HL-60 (cell line): ENCODE measurements at regions not wholly inside any gene's neighbourhood (a gene's known extent, or its start where the extent isn't known, plus 50 kb on each side); places are given as distances from the start of the nearest gene placed in this dataset.
"Not testable (repeated sequence)": the region's sequence is repeated elsewhere in the genome, so short reads cannot be mapped to it uniquely, and the experiment has no call there.

Experiments
- DNase-seq, 2 experiments: peaks; one replicate each; pipeline ENCODE4 v3.0.0-alpha.2; 2010 to 2020; ENCODE audit warnings: low read depth in 1 of 2, low spot score in 1 of 2
- H3K27ac ChIP-seq: fragments of 250-450 bp; sonication (Bioruptor Pico); replicated peaks from 2 replicates; pipeline ENCODE4 v1.5.1; 2020; ENCODE audit warnings: mild to moderate bottlenecking, moderate library complexity
- H3K27me3 ChIP-seq: fragments of 250-450 bp; sonication (Bioruptor Pico); 2 replicates; pipeline ENCODE4 v1.5.1; 2021; ENCODE audit warnings: mild to moderate bottlenecking, moderate library complexity; ENCODE audit not compliant: insufficient read depth, poor library complexity, severe bottlenecking
- H3K4me3 ChIP-seq: replicated peaks from 2 replicates; pipeline ENCODE4 v1.5.1; 2011; ENCODE audit warnings: mild to moderate bottlenecking, control low read depth, low read length; ENCODE audit not compliant: insufficient read depth
- CTCF ChIP-seq: IDR thresholded peaks from one replicate; pipeline ENCODE4 v1.5.1; 2011; ENCODE audit warnings: low read length, control low read depth, inconsistent platforms; ENCODE audit not compliant: insufficient read depth
- GABPA ChIP-seq: IDR thresholded peaks from 2 replicates; pipeline ENCODE4 v1.6.1; 2012; ENCODE audit warnings: low read depth
- POLR2AphosphoS5 ChIP-seq: IDR thresholded peaks from 2 replicates; pipeline ENCODE4 v1.6.1; 2012; ENCODE audit warnings: low read depth
- SPI1 ChIP-seq: IDR thresholded peaks from 2 replicates; pipeline ENCODE4 v1.6.1; 2012; ENCODE audit warnings: low read depth, mild to moderate bottlenecking, borderline replicate concordance
- TF ChIP-seq, protein P1 (sequence below): IDR thresholded peaks from 2 replicates; pipeline ENCODE4 v1.6.1; 2012; ENCODE audit warnings: low read depth; ENCODE audit not compliant: insufficient replicate concordance

DNA sequence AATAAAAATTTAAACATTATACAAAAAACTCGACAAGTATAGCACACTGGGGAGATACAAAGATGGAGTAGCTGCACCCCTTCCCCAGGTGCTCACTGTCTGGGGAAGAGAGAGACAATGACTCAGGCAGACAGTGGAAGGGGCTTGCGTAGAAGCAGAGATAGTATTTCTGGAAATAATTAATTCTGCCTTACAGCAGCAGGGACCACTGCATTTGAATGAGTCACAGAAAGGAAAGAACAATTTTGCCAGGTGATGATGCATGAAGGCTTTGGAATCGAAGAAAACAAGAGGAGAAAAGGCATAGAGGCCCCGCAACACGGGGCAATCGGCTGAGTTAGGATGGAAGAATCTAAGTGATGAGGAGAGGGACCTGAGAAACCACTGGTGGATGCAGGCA, 447.4 kb downstream of the EFNB2 start:
- Histone ChIP-seq H3K27me3 (peaks cover 2% of the 10 kb centered on the region), H3K4me3 (no peak overlapping the region), H3K27ac (no peak overlapping the region)
- TF ChIP-seq, protein P1, sequence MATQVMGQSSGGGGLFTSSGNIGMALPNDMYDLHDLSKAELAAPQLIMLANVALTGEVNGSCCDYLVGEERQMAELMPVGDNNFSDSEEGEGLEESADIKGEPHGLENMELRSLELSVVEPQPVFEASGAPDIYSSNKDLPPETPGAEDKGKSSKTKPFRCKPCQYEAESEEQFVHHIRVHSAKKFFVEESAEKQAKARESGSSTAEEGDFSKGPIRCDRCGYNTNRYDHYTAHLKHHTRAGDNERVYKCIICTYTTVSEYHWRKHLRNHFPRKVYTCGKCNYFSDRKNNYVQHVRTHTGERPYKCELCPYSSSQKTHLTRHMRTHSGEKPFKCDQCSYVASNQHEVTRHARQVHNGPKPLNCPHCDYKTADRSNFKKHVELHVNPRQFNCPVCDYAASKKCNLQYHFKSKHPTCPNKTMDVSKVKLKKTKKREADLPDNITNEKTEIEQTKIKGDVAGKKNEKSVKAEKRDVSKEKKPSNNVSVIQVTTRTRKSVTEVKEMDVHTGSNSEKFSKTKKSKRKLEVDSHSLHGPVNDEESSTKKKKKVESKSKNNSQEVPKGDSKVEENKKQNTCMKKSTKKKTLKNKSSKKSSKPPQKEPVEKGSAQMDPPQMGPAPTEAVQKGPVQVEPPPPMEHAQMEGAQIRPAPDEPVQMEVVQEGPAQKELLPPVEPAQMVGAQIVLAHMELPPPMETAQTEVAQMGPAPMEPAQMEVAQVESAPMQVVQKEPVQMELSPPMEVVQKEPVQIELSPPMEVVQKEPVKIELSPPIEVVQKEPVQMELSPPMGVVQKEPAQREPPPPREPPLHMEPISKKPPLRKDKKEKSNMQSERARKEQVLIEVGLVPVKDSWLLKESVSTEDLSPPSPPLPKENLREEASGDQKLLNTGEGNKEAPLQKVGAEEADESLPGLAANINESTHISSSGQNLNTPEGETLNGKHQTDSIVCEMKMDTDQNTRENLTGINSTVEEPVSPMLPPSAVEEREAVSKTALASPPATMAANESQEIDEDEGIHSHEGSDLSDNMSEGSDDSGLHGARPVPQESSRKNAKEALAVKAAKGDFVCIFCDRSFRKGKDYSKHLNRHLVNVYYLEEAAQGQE, result no peak
- TF ChIP-seq GABPA (no peak), SPI1 (no peak), POLR2AphosphoS5 (no peak), CTCF (no peak)
- DNase-seq, result no peak

- H3K4me3 ChIP-seq, result no peak overlapping the region
- TF ChIP-seq SPI1 (no peak), CTCF (no peak), GABPA (no peak), POLR2AphosphoS5 (no peak)
- TF ChIP-seq, protein P1, result no peak
- no peak for DNase-seq
- peaks cover 2% of the 10 kb centered on the region for H3K27me3 ChIP-seq
- no peak overlapping the region for H3K27ac ChIP-seq
Measured at GRCh38 chr13:106087201-106087600, 448.3 kb downstream of the EFNB2 start.

- Histone ChIP-seq H3K4me3 (no peak overlapping the region), H3K27me3 (peaks cover 2% of the 10 kb centered on the region), H3K27ac (no peak overlapping the region)
- DNase-seq, result no peak
- TF ChIP-seq, protein P1, result no peak
Measured at GRCh38 chr13:106083620-106084350, 451.7 kb downstream of the EFNB2 start.

DNA sequence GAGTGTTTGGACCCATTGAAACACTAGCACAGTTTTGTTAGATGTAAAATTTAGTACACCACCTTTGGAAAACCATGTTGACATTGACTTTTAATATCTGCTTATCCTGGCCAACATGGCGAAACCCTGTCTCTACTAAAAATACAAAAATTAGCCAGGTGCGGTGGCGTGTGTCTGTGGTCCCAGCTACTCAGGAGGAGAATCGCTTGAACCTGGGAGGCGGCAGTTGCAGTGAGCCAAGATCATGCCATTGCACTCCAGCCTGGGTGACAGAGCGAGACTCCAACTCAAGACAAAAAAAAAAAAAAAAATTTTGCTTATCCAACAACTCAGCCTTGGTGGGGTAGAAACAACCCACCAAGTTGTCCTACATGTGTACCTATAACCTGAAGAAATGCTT, 454.2 kb downstream of the EFNB2 start:
- not testable (repeated sequence) for H3K27ac ChIP-seq

More for the DNA sequence above, 454.2 kb downstream of the EFNB2 start:
- H3K27me3 ChIP-seq, DNase-seq, H3K4me3 ChIP-seq: not testable (repeated sequence)
